HEK293 (cell line): ENCODE measurements at regions not wholly inside any gene's neighbourhood (a gene's known extent, or its start where the extent isn't known, plus 50 kb on each side); places are given as distances from the start of the nearest gene placed in this dataset.

Source experiments
- GFI1B ChIP-seq: fragments of 450-650 bp; formaldehyde crosslinking; IDR thresholded peaks from 2 replicates; pipeline ENCODE4 v1.5.1; 2016; ENCODE audit warnings: missing biosample characterization, missing genetic modification characterization
- ZBTB17 ChIP-seq: fragments of 450-650 bp; formaldehyde crosslinking; IDR thresholded peaks from 2 replicates; pipeline ENCODE4 v1.5.1; 2016; ENCODE audit warnings: missing biosample characterization, missing genetic modification characterization
- ZBTB48 ChIP-seq: fragments of 450-650 bp; formaldehyde crosslinking; IDR thresholded peaks from 2 replicates; pipeline ENCODE4 v1.5.1; 2016; ENCODE audit warnings: missing biosample characterization, missing genetic modification characterization
- ZFHX2 ChIP-seq: fragments of 450-650 bp; formaldehyde crosslinking; conservative IDR thresholded peaks from 2 replicates; pipeline ENCODE4 v1.5.1; 2016; ENCODE audit warnings: missing biosample characterization, missing genetic modification characterization
- ZNF10 ChIP-seq: fragments of 450-650 bp; formaldehyde crosslinking; IDR thresholded peaks from 2 replicates; pipeline ENCODE4 v1.5.1; 2017; ENCODE audit warnings: missing biosample characterization, missing genetic modification characterization
- ZNF155 ChIP-seq: fragments of 450-650 bp; formaldehyde crosslinking; IDR thresholded peaks from 2 replicates; pipeline ENCODE4 v1.5.1; 2016; ENCODE audit warnings: missing biosample characterization, missing genetic modification characterization
- ZNF169 ChIP-seq: fragments of 450-650 bp; formaldehyde crosslinking; IDR thresholded peaks from 2 replicates; pipeline ENCODE4 v1.5.1; 2016; ENCODE audit warnings: missing biosample characterization, missing genetic modification characterization
- ZNF366 ChIP-seq: fragments of 450-650 bp; formaldehyde crosslinking; conservative IDR thresholded peaks from 2 replicates; pipeline ENCODE4 v1.5.1; 2016; ENCODE audit warnings: missing biosample characterization, missing genetic modification characterization
- ZNF48 ChIP-seq: fragments of 450-650 bp; formaldehyde crosslinking; IDR thresholded peaks from 2 replicates; pipeline ENCODE4 v1.5.1; 2016; ENCODE audit warnings: missing biosample characterization, missing genetic modification characterization
- ZNF623 ChIP-seq: fragments of 450-650 bp; formaldehyde crosslinking; IDR thresholded peaks from 2 replicates; pipeline ENCODE4 v1.5.1; 2016; ENCODE audit warnings: missing biosample characterization, missing genetic modification characterization
- ZNF677 ChIP-seq: fragments of 450-650 bp; IDR thresholded peaks from 2 replicates; pipeline ENCODE4 v1.5.0; 2018; ENCODE audit warnings: missing biosample characterization, mild to moderate bottlenecking, missing genetic modification characterization, moderate library complexity
- ZXDB ChIP-seq: fragments of 450-650 bp; formaldehyde crosslinking; IDR thresholded peaks from 2 replicates; pipeline ENCODE4 v1.5.1; 2016; ENCODE audit warnings: missing biosample characterization, missing genetic modification characterization
- TF ChIP-seq, protein P1 (sequence below): fragments of 450-650 bp; formaldehyde crosslinking; IDR thresholded peaks from 2 replicates; pipeline ENCODE4 v1.5.1; 2016; ENCODE audit warnings: missing biosample characterization, missing genetic modification characterization
- TF ChIP-seq, protein P2 (sequence below): fragments of 450-650 bp; IDR thresholded peaks from 2 replicates; pipeline ENCODE4 v1.5.1; 2018; ENCODE audit warnings: missing biosample characterization, missing genetic modification characterization

DNA sequence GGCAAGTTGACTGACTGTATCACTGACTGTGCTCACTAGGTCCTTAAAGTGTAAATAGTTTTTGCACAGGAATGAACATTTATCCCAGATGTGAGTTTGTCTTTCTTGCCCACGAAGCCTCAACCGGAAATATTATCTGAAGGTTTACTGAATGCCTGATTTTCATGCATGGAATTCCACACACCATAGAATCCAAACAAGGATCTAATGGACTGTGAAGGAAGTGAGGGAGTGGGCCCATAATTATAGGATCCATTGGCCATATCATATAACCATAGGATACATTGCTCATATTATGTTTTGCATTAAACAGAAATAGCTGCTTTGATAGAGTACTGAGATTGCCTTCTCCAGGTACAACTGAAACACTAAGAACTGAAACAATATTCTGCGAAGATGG lies 1057.2 kb upstream of the EDIL3 start:
- TF ChIP-seq ZNF169 (tag by site-specific recombination) (no peak), ZBTB48 (no peak), ZXDB (no peak), ZNF48 (tag by site-specific recombination) (no peak), ZFHX2 (tag by site-specific recombination) (no peak), GFI1B (tag by site-specific recombination) (no peak), ZNF155 (tag by site-specific recombination) (no peak), ZNF623 (tag by site-specific recombination) (no peak), ZNF677 (no peak), ZNF10 (tag by site-specific recombination) (no peak), ZBTB17 (tag by site-specific recombination) (no peak), ZNF366 (tag by site-specific recombination) (no peak)
- TF ChIP-seq, protein P1, sequence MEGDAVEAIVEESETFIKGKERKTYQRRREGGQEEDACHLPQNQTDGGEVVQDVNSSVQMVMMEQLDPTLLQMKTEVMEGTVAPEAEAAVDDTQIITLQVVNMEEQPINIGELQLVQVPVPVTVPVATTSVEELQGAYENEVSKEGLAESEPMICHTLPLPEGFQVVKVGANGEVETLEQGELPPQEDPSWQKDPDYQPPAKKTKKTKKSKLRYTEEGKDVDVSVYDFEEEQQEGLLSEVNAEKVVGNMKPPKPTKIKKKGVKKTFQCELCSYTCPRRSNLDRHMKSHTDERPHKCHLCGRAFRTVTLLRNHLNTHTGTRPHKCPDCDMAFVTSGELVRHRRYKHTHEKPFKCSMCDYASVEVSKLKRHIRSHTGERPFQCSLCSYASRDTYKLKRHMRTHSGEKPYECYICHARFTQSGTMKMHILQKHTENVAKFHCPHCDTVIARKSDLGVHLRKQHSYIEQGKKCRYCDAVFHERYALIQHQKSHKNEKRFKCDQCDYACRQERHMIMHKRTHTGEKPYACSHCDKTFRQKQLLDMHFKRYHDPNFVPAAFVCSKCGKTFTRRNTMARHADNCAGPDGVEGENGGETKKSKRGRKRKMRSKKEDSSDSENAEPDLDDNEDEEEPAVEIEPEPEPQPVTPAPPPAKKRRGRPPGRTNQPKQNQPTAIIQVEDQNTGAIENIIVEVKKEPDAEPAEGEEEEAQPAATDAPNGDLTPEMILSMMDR (tag by site-specific recombination) = no peak
- TF ChIP-seq, protein P2, sequence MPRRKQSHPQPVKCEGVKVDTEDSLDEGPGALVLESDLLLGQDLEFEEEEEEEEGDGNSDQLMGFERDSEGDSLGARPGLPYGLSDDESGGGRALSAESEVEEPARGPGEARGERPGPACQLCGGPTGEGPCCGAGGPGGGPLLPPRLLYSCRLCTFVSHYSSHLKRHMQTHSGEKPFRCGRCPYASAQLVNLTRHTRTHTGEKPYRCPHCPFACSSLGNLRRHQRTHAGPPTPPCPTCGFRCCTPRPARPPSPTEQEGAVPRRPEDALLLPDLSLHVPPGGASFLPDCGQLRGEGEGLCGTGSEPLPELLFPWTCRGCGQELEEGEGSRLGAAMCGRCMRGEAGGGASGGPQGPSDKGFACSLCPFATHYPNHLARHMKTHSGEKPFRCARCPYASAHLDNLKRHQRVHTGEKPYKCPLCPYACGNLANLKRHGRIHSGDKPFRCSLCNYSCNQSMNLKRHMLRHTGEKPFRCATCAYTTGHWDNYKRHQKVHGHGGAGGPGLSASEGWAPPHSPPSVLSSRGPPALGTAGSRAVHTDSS (tag by site-specific recombination) = no peak
